K562 (cell line): ENCODE measurements at regions not wholly inside any gene's neighbourhood (a gene's known extent, or its start where the extent isn't known, plus 50 kb on each side); places are given as distances from the start of the nearest gene placed in this dataset.

Experiments used
- E2F4 ChIP-seq: sonication (generic); formaldehyde crosslinking; IDR thresholded peaks from 2 replicates; pipeline ENCODE4 v1.8.0; 2022; ENCODE audit warnings: mild to moderate bottlenecking, low read depth, missing genetic modification reagents
- MCM7 ChIP-seq, 2 experiments: fragments of 450-650 bp; IDR thresholded peaks; 2 replicates each; pipeline ENCODE4 v1.6.1; 2016 to 2018
- MED1 ChIP-seq: sonication (generic); formaldehyde crosslinking; IDR thresholded peaks from 2 replicates; pipeline ENCODE4 v1.8.1; 2023; ENCODE audit warnings: missing genetic modification reagents, borderline replicate concordance
- MGA ChIP-seq: fragments of 450-650 bp; IDR thresholded peaks from 2 replicates; pipeline ENCODE4 v1.6.1; 2016; ENCODE audit warnings: mild to moderate bottlenecking, moderate library complexity
- PKNOX1 ChIP-seq: fragments of 450-650 bp; IDR thresholded peaks from 2 replicates; pipeline ENCODE4 v1.6.1; 2016
- RCOR1 ChIP-seq, 2 experiments: IDR thresholded peaks; 2 replicates each; pipeline ENCODE4 v1.6.1; 2012; ENCODE audit warnings: low read depth in 2 of 2, low read length in 2 of 2, borderline replicate concordance in 1 of 2, improper control_type of control experiment in 1 of 2
- SAP30 ChIP-seq: fragments of 200-600 bp; sonication (generic); IDR thresholded peaks from 2 replicates; pipeline ENCODE4 v1.6.1; 2012; ENCODE audit warnings: borderline replicate concordance, low read depth, mild to moderate bottlenecking, moderate library complexity, low read length, control low read depth, inconsistent platforms; ENCODE audit not compliant: insufficient read depth, poor library complexity, severe bottlenecking
- STAT5A ChIP-seq: IDR thresholded peaks from 2 replicates; pipeline ENCODE4 v1.6.1; 2012; ENCODE audit warnings: low read length, inconsistent platforms, borderline replicate concordance
- YY1 ChIP-seq, 3 experiments: IDR thresholded peaks; 2 replicates each; pipeline ENCODE4 v1.6.1; 2011; ENCODE audit warnings: low read length in 2 of 3, mild to moderate bottlenecking in 2 of 3, moderate library complexity in 2 of 3, borderline replicate concordance in 1 of 3, control low read depth in 1 of 3, low read depth in 1 of 3; ENCODE audit not compliant: insufficient read depth in 3 of 3, insufficient replicate concordance in 2 of 3, control insufficient read depth in 1 of 3, insufficient read length in 1 of 3; ENCODE audit errors: extremely low read depth in 1 of 3
- ZBTB17 ChIP-seq: fragments of 450-650 bp; formaldehyde crosslinking; IDR thresholded peaks from 2 replicates; pipeline ENCODE4 v1.4.0; 2020; ENCODE audit warnings: mild to moderate bottlenecking
- ZNF766 ChIP-seq: fragments of 200-800 bp; sonication (Bioruptor generic); conservative IDR thresholded peaks from 2 replicates; pipeline ENCODE4 v1.6.1; 2016; ENCODE audit warnings: missing genetic modification characterization, missing compliant biosample characterization

- no peak for TF ChIP-seq MGA
- no peak for TF ChIP-seq STAT5A
- no peak for TF ChIP-seq PKNOX1
- TF ChIP-seq MCM7 (IDR thresholded peaks at IDR 0.05): no peak
- no peak for TF ChIP-seq SAP30
- no peak for TF ChIP-seq E2F4 (CRISPR knock-in tag)
- TF ChIP-seq ZBTB17: no peak
- no peak for TF ChIP-seq YY1 (IDR thresholded peaks at IDR 0.05; ENCODE audit: borderline replicate concordance in 1 of 3, control insufficient read depth in 1 of 3, extremely low read depth in 1 of 3, insufficient read depth in 3 of 3, insufficient read length in 1 of 3, insufficient replicate concordance in 2 of 3, low read depth in 1 of 3, low read length in 2 of 3)
- TF ChIP-seq RCOR1 (IDR thresholded peaks at IDR 0.05; ENCODE audit: borderline replicate concordance in 1 of 2, low read depth in 2 of 2, low read length in 2 of 2): no peak
- no peak for TF ChIP-seq MED1
- no peak for TF ChIP-seq ZNF766 (CRISPR knock-in tag)
These were observed 162.0 kb upstream of the EPHA7 start (continued) for GRCh38 chr6:93581371-93581770.
